Suppressor macrophage treated with lipopolysaccharide for 4 hours (primary cell): ENCODE measurements at regions not wholly inside any gene's neighbourhood (a gene's known extent, or its start where the extent isn't known, plus 50 kb on each side); places are given as distances from the start of the nearest gene placed in this dataset.

Experiments used
- DNase-seq: peaks from one replicate; pipeline ENCODE4 v3.0.0-alpha.2; 2020

DNA sequence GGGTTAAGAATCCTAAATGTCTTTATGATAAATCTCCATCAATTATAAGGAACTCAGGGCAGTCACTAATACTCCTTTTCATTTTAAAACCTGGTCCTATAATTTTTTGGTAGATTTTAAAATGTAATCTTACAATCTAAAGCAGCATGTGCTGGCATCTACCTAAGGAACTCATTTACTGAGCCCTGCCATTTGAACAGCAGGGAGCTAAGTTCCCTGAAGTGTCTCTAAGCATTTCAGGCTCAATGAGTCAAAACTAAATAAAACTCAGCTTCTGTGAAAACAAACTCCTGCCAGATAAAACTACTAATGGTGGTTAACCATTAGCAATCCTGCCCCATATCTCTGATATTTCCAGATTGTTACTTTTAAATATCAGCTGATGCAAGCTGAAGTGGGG, 1371.8 kb upstream of the PRMT6 start:
- no peak for DNase-seq

DNA sequence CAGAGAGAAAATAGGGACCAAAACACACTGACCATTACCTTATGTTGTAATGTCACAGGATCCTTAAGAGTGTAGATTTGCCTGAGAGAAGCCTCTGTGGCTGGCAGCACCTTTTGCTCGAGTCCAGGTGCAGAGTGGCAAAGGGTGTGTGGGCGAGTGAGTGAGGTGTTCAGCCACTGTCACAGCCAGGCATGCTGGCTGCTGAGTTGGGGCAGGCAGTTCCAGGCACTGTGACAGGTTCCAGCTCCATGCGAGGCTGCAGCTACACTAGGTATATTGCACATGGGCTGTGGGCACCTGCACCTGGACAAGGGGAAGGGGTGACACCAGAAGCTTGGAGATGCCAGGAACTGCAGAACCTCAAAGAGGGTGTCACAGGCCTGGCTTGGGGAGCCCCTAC, 1370.4 kb upstream of the PRMT6 start:
- DNase-seq = no peak

DNA sequence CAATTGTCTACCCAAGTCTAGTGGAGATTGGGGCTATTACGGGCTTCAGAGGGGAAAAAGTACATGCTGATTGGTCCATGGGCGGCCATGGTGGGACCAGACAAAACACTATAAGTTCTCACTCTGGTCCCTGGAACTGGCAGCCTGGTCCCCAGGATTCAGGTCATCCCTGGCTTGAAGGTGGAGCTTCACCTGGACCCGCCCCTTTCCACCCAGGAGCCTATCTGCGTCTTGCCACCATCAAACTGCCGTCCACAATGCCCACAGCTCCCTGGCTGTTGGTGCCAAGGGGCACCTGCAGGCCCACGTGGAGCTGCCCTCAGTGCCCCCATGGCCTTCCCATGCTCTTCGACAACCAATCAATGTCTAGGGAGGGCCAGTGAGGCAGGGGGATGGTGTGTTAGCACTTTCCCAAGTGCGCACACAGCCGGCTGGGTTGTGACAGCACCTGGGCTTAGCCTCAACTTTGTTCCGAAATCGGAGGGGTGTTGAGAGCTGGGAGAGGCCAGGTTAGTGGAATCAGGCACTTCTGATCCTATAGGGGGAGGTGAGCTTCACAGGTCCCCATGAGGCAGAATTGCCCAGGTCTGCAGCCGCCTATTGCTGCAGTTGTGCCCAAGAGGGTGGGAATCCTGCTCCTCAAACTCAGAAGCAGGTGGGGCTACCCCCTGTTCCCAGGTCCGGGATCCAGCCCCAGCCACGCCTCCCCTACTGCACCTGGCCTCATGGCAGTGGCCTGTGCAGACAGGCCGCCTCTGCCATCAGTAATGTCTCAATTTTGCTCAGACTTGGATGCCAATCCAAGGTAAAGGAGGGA, 1369.4 kb upstream of the PRMT6 start:
- no peak for DNase-seq

DNA sequence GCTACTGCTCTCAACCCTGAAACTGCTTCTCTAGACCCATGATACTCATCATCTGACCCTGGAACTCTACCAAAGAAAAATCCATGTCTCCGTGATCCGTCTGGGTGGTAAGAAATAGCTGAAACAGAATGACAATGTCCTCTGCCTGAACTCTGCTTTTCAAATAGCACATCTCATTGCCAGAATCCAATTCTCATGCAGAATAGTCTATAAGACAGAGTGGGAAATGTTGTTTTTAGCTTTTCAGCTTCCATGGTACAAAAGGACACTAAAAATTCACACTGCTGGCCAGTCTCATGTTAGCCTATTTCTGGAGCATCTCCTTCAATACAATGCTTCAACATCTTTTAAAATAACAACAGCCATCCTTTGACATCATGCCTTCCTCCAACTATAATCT, 1355.8 kb upstream of the PRMT6 start:
- no peak for DNase-seq

DNA sequence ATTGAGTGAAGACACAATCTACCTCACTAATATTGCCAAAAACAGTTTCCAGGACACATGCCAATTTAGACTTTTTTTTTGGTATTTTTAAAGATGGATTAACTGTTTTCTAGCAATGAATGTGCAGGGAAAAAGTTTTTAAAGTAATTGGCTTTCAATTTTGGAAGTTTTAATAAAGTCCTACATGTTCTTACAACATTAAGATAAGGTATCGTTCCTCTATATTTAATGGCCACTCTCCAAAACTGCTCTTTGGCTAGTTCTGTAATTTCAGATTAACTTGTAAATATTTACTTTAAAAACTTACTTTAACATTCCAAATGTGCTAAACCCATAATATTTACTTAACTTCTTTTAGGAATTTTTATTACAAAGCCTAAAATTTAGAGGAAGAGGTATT, 1332.2 kb upstream of the PRMT6 start:
- no peak for DNase-seq

DNA sequence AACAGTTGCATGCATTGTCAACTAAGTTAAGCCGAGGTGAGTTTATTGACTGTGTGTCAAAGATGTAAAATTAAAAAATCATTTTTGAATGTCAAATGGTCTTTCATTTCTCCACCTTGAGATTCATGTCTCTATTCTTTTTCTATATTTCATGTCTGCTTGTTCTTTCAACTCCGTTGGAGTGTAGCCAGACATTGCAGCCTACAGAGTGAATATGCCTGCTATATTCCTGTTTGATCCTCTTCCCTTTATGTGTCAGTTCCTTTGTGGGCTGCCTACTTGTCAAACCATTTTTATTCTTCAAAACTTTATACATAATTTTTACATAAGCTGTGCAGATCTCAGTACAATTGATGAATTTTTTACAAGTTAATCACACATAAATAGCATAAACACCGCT, 1325.8 kb upstream of the PRMT6 start:
- no peak for DNase-seq

DNA sequence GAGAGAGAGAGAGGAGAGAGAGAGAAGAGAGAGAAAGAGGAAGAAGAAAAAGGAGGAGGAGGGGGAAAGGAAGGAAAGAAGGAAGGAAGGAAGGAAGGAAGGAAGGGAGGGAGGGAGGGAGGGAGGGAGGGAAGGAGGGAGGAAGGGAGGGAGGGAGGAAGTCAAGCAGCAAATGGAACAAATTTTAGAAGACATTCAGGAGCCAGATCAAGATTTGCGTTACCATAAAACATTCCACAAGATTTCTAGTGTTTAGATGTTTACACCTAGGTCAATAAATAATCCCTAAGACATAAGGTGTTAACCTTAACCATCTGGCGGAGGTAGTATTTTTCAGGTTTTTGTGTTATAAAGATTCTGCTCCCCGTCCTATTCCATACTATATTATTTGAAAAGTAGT, 1320.1 kb upstream of the PRMT6 start:
- no peak for DNase-seq

DNA sequence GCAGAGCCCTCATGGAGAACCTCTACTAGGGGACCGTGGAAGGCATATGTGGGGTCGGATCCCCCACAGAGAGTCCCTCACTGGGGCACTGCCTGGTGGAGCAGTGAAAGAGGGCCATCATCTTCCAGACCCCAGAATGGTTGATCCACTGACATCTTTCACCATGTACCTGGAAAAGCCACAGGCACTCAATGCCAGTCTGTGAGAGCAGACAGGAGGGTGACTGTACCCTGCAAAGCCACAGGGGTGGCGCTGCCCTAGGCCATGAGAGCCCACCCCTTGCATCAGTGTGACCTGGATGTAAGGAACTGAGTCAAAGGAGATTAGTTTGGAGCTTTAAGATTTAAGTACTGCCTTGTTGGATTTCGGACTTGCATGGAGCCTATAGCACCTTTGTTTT, 1276.7 kb upstream of the PRMT6 start:
- no peak for DNase-seq

DNA sequence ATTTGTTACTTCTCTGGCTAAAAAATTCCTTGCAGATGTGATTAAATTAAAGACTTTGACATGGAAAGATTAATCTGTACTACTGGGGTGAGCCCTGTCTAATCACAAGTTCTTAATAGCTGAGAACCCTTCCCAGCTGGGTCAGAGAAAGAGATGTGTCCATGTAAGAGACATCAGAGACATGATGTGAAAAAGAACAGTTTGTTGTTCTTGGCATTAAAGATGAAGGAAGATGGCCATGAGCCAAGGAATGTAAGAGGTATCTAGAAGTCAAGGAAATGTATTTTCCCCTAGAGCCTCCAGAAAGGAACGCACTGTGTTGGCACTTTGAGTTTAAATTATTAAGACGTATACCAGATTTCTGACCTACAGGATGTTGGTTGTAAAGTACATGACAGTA, 1271.5 kb upstream of the PRMT6 start:
- DNase-seq = no peak

DNA sequence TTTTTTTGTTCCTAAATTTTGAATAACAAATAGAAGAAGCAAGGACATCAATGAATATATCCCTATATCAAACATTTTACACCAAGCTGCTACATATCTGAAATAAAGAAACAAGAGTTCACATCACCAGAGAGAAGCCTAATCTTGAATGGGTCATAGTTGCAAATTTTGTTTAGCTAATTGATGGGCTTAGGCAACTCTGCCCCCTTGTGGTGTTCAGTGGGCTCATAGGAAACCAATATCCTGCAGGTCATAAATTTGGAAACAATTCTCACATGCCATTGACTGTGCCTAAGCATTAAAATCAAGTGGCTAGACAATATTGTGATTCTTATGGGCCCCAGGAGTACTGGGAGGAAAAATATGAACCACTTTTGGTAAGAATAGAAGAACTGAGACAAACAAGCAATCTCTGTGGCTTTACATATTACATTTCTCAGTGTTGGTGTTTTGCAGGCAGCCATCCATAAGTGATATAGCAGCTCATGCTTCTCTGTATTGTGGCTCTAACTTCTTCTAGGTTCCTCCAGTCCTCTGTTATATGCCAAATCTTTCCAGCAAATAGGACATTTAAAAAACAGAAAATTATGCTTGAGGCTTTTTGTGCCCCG, 1262.8 kb upstream of the PRMT6 start:
- peak; percentile 37 for DNase-seq

DNA sequence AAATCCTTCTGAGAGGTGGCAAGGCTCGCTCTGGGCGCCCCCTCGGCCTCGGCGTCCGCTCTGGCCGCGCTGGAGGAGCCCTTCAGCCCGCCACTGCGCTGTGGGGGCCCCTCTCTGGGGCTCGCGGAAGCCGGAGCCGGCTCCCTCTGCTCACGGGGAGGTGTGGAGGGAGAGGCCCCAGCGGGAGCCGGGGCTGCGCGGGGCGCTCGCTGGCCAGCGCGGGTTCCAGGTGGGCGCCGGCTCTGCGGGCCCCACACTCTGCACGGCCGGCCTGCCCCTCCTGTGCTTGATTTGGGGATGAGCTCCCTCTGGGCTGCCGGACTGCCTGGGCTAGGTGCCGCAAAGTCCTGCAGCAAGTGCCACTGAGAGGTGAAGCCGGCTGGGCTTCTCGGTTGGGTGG, 1260.7 kb upstream of the PRMT6 start:
- DNase-seq = no peak

DNA sequence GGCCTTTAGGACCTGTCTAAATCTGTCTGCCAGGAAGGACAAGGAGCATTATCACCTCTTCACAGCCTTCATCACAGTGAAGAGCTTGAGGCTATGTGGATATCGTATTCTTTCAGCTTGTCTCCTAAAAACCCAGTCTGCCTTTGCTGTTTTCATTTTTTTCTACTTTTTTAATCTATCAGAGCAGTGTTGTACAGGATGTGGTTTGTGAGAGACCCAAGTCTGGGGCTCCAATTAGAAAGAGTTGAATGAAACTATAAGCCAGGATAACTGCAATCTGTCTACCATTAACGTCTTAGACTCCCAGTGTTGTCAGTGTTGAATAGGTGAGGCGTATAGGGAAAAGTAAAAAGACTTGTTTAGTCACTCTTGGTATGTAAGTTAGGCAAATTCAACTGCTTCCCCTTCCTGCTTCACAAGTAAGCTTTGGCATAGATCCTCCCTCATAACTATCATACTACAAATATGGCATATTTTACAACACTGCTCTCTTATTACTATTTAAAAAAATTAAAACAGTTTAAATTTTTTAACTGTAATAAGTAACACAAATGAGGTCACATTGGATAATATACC, 1225.8 kb upstream of the PRMT6 start:
- no peak for DNase-seq

DNA sequence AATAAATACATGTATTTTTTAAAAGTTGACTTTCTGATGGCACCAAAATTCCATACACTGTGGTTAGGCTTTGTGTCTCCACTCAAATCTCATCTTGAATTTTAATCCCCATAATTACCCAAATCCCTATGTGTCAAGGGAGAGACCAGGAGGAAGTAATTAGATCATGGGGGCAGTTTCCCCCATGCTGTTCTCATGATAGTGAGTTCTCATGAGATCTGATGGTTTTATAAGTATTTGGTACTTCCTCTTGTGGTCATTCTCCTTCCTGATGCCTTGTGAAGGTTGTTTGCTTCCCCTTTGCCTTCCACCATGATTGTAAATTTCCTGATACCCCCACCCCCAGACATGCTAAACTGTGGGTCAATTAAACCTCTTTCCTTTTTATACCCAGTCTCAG, 1218.4 kb upstream of the PRMT6 start:
- no peak for DNase-seq

DNA sequence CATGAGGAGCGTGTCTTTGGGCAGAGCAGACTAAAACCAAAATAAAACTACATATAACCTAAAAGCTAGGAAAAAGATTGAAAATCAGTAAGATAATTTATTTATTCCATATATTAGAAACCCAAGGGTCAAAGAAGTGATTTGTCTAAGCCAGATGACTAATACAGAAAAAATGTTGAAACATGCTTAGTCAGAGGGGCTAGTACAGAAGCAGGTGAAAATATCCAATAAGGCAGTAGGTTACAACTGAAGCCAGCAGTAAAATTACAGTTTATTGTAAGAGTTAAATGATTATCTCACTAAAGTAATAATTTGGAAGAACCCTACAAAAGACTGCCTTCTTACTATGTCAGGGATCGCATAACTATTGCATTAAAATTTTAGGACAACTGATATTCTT, 1190.9 kb upstream of the PRMT6 start:
- no peak for DNase-seq

DNA sequence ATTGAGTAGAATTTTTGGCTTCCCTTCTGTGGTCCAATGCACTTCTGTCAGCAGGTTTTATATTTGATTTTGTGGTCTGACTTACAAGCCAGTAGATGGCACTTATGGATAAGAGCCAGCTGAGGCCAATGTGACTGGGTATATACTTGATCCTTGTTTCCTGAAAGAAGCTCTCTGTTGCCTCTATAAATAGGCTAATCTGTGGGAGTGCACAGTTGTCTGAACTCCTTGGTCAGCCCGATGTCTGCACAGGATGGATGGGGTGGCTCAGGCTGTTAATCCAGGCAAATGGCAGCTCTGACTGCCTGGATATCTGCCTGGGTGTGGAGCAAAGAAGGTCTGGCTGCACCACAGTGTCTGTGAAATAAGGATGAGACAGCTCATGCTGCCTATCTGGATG, 1183.7 kb upstream of the PRMT6 start:
- no peak for DNase-seq

DNA sequence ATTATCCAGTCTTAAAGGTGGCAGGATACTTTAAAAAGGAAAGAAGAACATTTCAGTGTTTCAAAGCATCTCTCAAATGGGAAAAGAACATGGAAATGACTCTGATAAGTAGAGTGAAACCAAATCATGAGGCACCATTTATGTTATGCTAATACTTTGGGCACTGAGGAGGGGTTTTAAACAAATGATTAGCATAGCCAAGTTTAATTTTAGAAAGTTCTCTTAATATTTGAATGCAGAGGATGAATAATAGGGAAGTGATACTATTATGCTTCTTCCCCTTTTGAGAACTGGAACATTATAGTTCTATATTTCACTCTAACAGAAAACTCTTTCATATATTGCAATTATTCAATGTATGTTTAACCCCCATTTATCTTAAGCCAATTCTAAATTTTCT, 1181.9 kb upstream of the PRMT6 start:
- DNase-seq = no peak

DNA sequence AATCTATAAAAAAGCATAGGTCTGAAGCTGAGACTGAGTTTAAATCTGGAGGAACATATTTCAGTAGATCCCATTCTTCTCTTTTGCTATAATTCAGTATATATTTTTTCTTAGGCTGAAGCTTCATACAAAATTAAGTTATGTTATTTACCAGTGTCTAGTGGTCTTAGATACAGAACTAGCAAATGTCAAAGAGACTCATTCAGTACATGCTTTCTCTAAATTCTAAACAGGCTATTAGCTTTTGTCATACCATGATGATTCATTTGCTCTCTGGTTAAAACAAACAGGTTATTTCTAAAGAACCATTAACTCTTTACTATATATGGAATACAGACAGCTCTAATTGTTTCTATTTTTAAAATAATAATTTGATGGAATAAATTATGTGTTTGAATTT, 1170.2 kb upstream of the PRMT6 start:
- DNase-seq = no peak

DNA sequence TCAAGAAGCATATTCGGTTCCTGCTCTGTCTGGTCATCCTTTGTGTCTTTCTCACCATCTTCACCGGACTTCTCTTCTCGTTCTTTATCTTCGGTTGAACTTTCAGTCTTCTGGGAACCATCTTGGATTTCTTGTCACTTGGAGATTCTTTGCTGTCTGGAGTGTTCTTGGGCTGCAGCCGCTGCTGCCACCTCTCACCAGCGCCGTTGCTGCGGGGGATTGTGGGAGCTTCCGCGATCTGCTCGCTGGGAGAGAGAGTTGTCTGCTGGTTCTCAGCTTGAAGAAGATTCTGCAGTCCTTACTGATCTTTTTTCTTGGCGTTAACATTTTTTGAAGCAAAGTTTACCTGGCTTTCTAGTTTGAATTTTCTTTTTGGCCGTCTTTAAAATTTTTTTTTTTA, 1165.2 kb upstream of the PRMT6 start:
- DNase-seq = no peak

DNA sequence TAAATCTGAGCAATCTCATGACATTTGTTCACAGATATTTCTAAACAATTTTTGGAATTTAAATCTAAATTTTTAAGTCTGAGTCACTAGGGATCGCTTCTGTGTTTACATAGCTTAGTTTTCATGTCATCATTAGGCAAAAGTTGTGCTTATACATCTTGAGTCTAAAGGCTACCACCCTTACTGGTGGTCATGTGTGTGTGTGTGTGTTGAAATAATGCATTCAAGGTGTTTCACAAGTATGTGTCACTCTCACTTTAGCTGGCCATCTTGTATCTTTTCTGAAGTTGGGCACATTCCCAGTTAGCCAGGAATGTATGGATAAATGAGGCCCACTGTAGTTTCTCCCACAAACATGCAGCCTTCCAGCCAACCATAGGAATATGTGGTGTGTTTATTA, 1162.5 kb upstream of the PRMT6 start:
- DNase-seq = no peak

DNA sequence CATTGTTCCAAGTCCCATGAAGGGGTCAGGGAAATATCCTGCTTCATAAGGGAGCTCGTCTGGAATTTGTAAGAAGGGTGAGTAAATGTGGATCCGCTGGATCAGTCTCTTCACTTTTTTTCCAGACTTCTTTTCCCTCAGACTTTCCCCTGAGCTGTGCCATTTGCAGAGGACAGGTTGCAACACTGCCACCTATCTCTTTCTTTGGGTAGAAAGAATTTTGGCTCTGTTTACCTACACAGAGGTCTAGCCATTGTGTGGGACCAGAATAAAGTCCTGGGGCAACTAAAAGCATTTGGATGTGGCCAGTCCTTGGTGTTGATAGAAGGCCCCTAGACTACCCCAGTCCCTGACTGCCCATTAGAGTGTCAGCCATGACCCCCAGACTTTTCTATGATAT, 1146.7 kb upstream of the PRMT6 start:
- DNase-seq = no peak

DNA sequence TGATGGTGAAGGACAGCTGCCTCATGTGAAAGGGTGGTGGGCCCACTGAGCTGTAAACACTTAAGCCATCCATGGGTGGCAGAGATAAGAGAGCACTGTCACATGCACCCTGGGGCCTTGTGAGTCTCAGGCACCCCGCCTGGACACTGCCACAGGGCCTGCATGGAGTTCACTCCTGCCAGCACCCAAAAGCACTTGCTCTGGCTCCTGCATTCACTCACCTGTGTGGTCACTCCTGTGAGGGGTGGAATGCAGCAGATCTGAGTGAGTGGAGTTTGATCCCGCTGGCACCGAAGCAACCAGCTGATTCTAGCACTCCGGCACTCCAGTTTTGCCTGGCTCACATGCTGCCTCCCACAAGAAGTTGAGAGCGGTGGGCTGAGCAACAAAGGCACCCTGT, 1142.1 kb upstream of the PRMT6 start:
- DNase-seq = no peak

DNA sequence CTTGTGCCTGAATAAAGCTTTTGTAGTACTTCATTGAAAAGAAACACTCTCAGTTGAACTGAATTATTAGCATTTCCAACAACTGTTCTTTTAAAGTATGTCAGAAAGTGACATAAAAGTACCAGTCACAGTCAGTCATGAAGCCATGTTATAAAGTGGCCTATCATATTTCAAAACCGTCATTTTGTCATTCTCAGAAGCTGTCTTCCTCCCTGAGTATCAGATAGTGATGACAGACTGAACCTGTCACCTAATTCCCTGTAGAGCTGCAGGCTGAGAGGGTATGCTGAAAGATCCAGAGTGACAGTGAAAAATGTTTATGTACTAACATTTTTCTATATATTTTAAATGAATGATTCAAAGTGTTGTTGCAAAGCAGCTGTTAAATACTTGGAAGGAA, 1121.7 kb upstream of the PRMT6 start:
- DNase-seq = no peak

DNA sequence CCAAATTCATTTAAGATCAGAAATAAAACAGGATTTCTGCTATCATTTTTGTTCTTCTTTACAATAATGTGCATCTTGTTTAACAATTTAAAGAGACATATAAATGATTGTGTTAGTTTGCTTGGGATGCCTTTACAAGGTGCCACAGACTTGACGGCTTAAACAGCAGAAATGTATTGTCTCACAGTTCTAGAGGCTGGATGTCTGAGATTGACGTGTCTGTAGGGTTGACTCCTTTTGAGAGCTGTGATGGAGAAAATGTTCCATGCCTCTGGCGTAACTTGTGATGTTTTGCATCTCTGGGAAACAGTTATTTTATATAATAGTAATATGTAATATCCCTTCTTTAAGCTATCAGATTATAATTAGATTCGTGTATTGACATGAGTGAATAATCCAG, 1091.6 kb upstream of the PRMT6 start:
- DNase-seq = no peak

DNA sequence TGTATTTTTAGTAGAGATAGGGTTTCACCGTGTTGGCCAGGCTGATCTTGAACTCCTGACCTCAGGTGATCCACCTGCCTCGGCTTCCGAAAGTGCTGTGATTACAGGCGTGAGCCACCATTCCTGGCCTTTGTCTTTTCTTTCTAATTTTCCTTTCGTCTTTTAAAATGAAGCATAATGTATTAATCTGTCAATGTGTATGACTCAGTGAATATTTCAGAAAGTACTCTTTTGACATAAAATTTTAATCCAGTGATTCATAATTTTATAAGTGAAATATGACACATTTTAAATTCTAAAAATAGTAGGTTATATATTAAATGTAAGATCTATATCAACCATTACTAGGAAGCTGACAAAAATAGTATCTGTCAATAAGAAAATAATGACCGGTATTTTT, 1059.0 kb upstream of the PRMT6 start:
- DNase-seq = no peak
